ENCODE measurements at regions not wholly inside any gene's neighbourhood (a gene's known extent, or its start where the extent isn't known, plus 50 kb on each side); places are given as distances from the start of the nearest gene placed in this dataset.
"Not testable (repeated sequence)": the region's sequence is repeated elsewhere in the genome, so short reads cannot be mapped to it uniquely, and the experiment has no call there.

GRCh38 chr6:130715058-130715457 is 112.1 kb upstream of the SMLR1 start:
- DNase-seq (ENCODE audit: low read depth in 2 of 2), result no peak

GRCh38 chr6:130716466-130716865 is 110.7 kb upstream of the SMLR1 start:
- DNase-seq (ENCODE audit: low read depth in 2 of 2), result no peak

- no peak for DNase-seq (ENCODE audit: low read depth in 2 of 2)
Measured at GRCh38 chr6:130717657-130718056, 109.5 kb upstream of the SMLR1 start.

GRCh38 chr6:130720076-130720715 is 107.0 kb upstream of the SMLR1 start:
- no peak for DNase-seq (ENCODE audit: low read depth in 2 of 2)

- no peak for DNase-seq (ENCODE audit: low read depth in 2 of 2)
Measured at GRCh38 chr6:130724089-130724488, 103.1 kb upstream of the SMLR1 start.

- no peak for DNase-seq (ENCODE audit: low read depth in 2 of 2)
Measured at GRCh38 chr6:130725551-130725950, 101.7 kb upstream of the SMLR1 start.

GRCh38 chr6:130728064-130728463 is 99.1 kb upstream of the SMLR1 start:
- not testable (repeated sequence) for DNase-seq (ENCODE audit: low read depth in 2 of 2)

- no peak for DNase-seq (ENCODE audit: low read depth in 2 of 2)
Measured at GRCh38 chr6:130730600-130730999, 96.6 kb upstream of the SMLR1 start.

- no peak for DNase-seq (ENCODE audit: low read depth in 2 of 2)
Measured at GRCh38 chr6:130734161-130734560, 93.0 kb upstream of the SMLR1 start.

- DNase-seq (ENCODE audit: low read depth in 2 of 2), result no peak
Measured at GRCh38 chr6:130740308-130740707, 86.9 kb upstream of the SMLR1 start.

GRCh38 chr6:130742131-130742681 is 85.0 kb upstream of the SMLR1 start:
- no peak for DNase-seq (ENCODE audit: low read depth in 2 of 2)

GRCh38 chr6:130743175-130743574 is 84.0 kb upstream of the SMLR1 start:
- DNase-seq (ENCODE audit: low read depth in 2 of 2), result no peak

- DNase-seq (ENCODE audit: low read depth in 2 of 2), result peak in 1 of 2 experiments; percentile 19
Measured at GRCh38 chr6:130744576-130745366, 82.4 kb upstream of the SMLR1 start.

- DNase-seq (ENCODE audit: low read depth in 2 of 2), result no peak
Measured at GRCh38 chr6:130748041-130748440, 79.2 kb upstream of the SMLR1 start.

GRCh38 chr6:130749402-130749801 is 77.8 kb upstream of the SMLR1 start:
- DNase-seq (ENCODE audit: low read depth in 2 of 2), result no peak

- peak in 1 of 2 experiments; percentile 30 for DNase-seq (ENCODE audit: low read depth in 2 of 2)
Measured at GRCh38 chr6:130752267-130752666, 74.9 kb upstream of the SMLR1 start.

GRCh38 chr6:130754786-130755367 is 72.3 kb upstream of the SMLR1 start:
- no peak for DNase-seq (ENCODE audit: low read depth in 2 of 2)

- no peak for DNase-seq (ENCODE audit: low read depth in 2 of 2)
Measured at GRCh38 chr6:130755368-130756034, 71.7 kb upstream of the SMLR1 start.

- DNase-seq (ENCODE audit: low read depth in 2 of 2), result no peak
Measured at GRCh38 chr6:130756824-130757223, 70.4 kb upstream of the SMLR1 start.

GRCh38 chr6:130758813-130759212 is 68.4 kb upstream of the SMLR1 start:
- no peak for DNase-seq (ENCODE audit: low read depth in 2 of 2)

GRCh38 chr6:130760006-130760405 is 67.2 kb upstream of the SMLR1 start:
- DNase-seq (ENCODE audit: low read depth in 2 of 2), result no peak

GRCh38 chr6:130761286-130761685 is 65.9 kb upstream of the SMLR1 start:
- no peak for DNase-seq (ENCODE audit: low read depth in 2 of 2)
